Globus pallidus (tissue), 1 donor: ENCODE measurements at regions not wholly inside any gene's neighbourhood (a gene's known extent, or its start where the extent isn't known, plus 50 kb on each side); places are given as distances from the start of the nearest gene placed in this dataset.

Source experiments
- DNase-seq: peaks from one replicate; pipeline ENCODE4 v3.0.0-alpha.2; 2015; ENCODE audit warnings: low spot score

GRCh38 chr15:35857567-35858226 lies 311.7 kb upstream of the DPH6 start:
- peak; percentile 58 for DNase-seq

GRCh38 chr15:35858707-35859106 lies 312.7 kb upstream of the DPH6 start:
- no peak for DNase-seq

GRCh38 chr15:35863655-35864054 lies 317.7 kb upstream of the DPH6 start:
- no peak for DNase-seq

- DNase-seq = no peak
Measured at GRCh38 chr15:35867356-35867755, 321.4 kb upstream of the DPH6 start.

- DNase-seq = no peak
Measured at GRCh38 chr15:35871282-35871681, 325.3 kb upstream of the DPH6 start.

GRCh38 chr15:35871812-35872211 lies 325.8 kb upstream of the DPH6 start:
- no peak for DNase-seq

GRCh38 chr15:35872577-35872976 lies 326.6 kb upstream of the DPH6 start:
- no peak for DNase-seq

- no peak for DNase-seq
Measured at GRCh38 chr15:35874260-35874905, 328.4 kb upstream of the DPH6 start.

GRCh38 chr15:35876762-35877161 lies 330.8 kb upstream of the DPH6 start:
- DNase-seq = no peak

- DNase-seq = no peak
Measured at GRCh38 chr15:35880896-35881295, 334.9 kb upstream of the DPH6 start.

GRCh38 chr15:35885870-35886269 lies 339.9 kb upstream of the DPH6 start:
- DNase-seq = no peak

- no peak for DNase-seq
Measured at GRCh38 chr15:35886765-35887164, 340.8 kb upstream of the DPH6 start.

GRCh38 chr15:35888815-35889214 lies 342.9 kb upstream of the DPH6 start:
- no peak for DNase-seq

GRCh38 chr15:35907511-35907910 lies 361.5 kb upstream of the DPH6 start:
- no peak for DNase-seq

- DNase-seq = no peak
Measured at GRCh38 chr15:35909414-35909813, 363.4 kb upstream of the DPH6 start.

- no peak for DNase-seq
Measured at GRCh38 chr15:35910227-35910626, 364.3 kb upstream of the DPH6 start.

- DNase-seq = no peak
Measured at GRCh38 chr15:35911052-35911777, 365.2 kb upstream of the DPH6 start.

GRCh38 chr15:35912196-35912595 lies 366.2 kb upstream of the DPH6 start:
- DNase-seq = peak; percentile 66

GRCh38 chr15:35914573-35914972 lies 368.6 kb upstream of the DPH6 start:
- no peak for DNase-seq

- DNase-seq = no peak
Measured at GRCh38 chr15:35921046-35921445, 375.1 kb upstream of the DPH6 start.

- no peak for DNase-seq
Measured at GRCh38 chr15:35925275-35926006, 379.5 kb upstream of the DPH6 start.

GRCh38 chr15:35926007-35926380 lies 380.0 kb upstream of the DPH6 start:
- no peak for DNase-seq

- no peak for DNase-seq
Measured at GRCh38 chr15:35928847-35929246, 382.9 kb upstream of the DPH6 start.
